Esophagus squamous epithelium (tissue), 5 donors: ENCODE measurements at regions not wholly inside any gene's neighbourhood (a gene's known extent, or its start where the extent isn't known, plus 50 kb on each side); places are given as distances from the start of the nearest gene placed in this dataset.
A peak's percentile ranks its signal among the peaks of the same experiment; 100 is the strongest.

Experiments
- DNase-seq: peaks from one replicate; lab custom pipeline; 2025; lab: John Stamatoyannopoulos, UW
- H3K27ac ChIP-seq, 4 donors: fragments of 200-600 bp; sonication (generic); one replicate each; pipeline ENCODE4 v1.5.1; 2016 to 2019; ENCODE audit warnings: mild to moderate bottlenecking in 1 of 4
- H3K27me3 ChIP-seq, 4 donors: fragments of 200-600 bp; sonication (generic); 1 replicate in 3 of 4; 2 replicates in 1 of 4; pipeline versions ENCODE4 v1.5.1 to v1.6.0; 2017 to 2021; ENCODE audit warnings: antibody characterized with exemption in 1 of 4
- H3K36me3 ChIP-seq, 3 donors: fragments of 200-600 bp; sonication (generic); one replicate each; pipeline ENCODE4 v1.5.1; 2016 to 2019
- H3K4me1 ChIP-seq, 3 donors: fragments of 200-600 bp; sonication (generic); one replicate each; pipeline ENCODE4 v1.5.1; 2017 to 2019
- H3K4me3 ChIP-seq, 4 donors: fragments of 200-600 bp; sonication (generic); 1 replicate in 3 of 4; 2 replicates in 1 of 4; pipeline ENCODE4 v1.5.1; 2016 to 2019; ENCODE audit warnings: mild to moderate bottlenecking in 2 of 4, moderate library complexity in 1 of 4
- H3K9me3 ChIP-seq, 3 donors: fragments of 200-600 bp; sonication (generic); one replicate each; pipeline ENCODE4 v1.5.1; 2016 to 2019
- POLR2A ChIP-seq, 4 donors: fragments of 450-650 bp; IDR thresholded peaks; one replicate each; pipeline ENCODE4 v1.6.1; 2017; ENCODE audit warnings: antibody characterized with exemption in 4 of 4, mild to moderate bottlenecking in 4 of 4, moderate library complexity in 3 of 4
- WGBS, 2 donors: methylation state at CpG; one replicate each; pipeline ENCODE4 v1.1.5; 2018; 5-methylcytosine and 5-hydroxymethylcytosine counted together
- intact Hi-C: fragments of 100-400 bp; cut with DNase I; formaldehyde crosslinking; loops from one replicate; pipeline ENCODE4 v1.15.0; 2022
- TF ChIP-seq, protein P1 (sequence below), 6 experiments: fragments of 450-650 bp in 4 of 6; fragments of 200-600 bp in 2 of 6; sonication (generic) in 2 of 6; IDR thresholded peaks; one replicate each; pipeline ENCODE4 v1.5.1; 2016 to 2019; ENCODE audit warnings: antibody characterized with exemption in 6 of 6, mild to moderate bottlenecking in 4 of 6, moderate library complexity in 4 of 6
- donor health status: DM: yes; HTN: yes; CAD: no.

DNA sequence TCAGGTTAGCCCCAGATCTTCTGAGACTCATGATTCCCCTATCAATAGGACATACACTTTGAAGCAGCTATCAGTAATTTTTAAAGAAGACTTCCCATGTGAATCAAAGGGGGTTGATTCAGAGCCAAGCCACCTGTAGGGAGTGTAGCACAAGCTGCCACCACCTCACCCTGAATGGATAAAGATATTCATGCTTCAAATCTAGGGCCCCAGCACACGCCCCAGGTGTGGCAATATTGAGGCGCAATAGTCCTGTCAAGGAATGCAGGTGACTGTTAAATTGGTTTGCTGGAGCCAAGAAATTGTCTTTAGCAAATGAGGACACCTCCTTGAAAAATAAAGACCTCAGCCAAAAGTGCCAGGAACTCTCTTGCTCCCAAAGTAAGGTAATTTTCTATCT, 404.4 kb downstream of the MAFB start:
- Histone ChIP-seq H3K27me3 (no peaks in the 10 kb centered on the region), H3K9me3 (no peaks in the 10 kb centered on the region), H3K27ac (peak overlapping the region in 3 of 4 donors; percentile 63 to 84 (median 64)), H3K4me1 (peaks cover 25 to 81% (median 57%) of the 10 kb centered on the region in 3 donors), H3K4me3 (no peak overlapping the region), H3K36me3 (no peaks in the 10 kb centered on the region)
- no peak for TF ChIP-seq POLR2A (IDR thresholded peaks at IDR 0.05)
- TF ChIP-seq, protein P1, sequence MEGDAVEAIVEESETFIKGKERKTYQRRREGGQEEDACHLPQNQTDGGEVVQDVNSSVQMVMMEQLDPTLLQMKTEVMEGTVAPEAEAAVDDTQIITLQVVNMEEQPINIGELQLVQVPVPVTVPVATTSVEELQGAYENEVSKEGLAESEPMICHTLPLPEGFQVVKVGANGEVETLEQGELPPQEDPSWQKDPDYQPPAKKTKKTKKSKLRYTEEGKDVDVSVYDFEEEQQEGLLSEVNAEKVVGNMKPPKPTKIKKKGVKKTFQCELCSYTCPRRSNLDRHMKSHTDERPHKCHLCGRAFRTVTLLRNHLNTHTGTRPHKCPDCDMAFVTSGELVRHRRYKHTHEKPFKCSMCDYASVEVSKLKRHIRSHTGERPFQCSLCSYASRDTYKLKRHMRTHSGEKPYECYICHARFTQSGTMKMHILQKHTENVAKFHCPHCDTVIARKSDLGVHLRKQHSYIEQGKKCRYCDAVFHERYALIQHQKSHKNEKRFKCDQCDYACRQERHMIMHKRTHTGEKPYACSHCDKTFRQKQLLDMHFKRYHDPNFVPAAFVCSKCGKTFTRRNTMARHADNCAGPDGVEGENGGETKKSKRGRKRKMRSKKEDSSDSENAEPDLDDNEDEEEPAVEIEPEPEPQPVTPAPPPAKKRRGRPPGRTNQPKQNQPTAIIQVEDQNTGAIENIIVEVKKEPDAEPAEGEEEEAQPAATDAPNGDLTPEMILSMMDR (IDR thresholded peaks at IDR 0.05): no peak
- DNase-seq: no peak
- intact Hi-C loops: loop anchor here (10.0 kb wide), 1 partner anchor 400 kb away; the partner anchor contains the start of gene MAFB
- 13 to 44% methylated on average over 2 of the region's 2 CpGs for WGBS, 2 donors

GRCh38 chr20:40283689-40284088, 405.3 kb downstream of the MAFB start:
- Histone ChIP-seq H3K27me3 (no peaks in the 10 kb centered on the region), H3K9me3 (no peaks in the 10 kb centered on the region), H3K36me3 (no peaks in the 10 kb centered on the region), H3K4me1 (peaks cover 25 to 90% (median 64%) of the 10 kb centered on the region in 3 donors), H3K27ac (peak overlapping the region in 3 of 4 donors; percentile 51 to 84 (median 66)), H3K4me3 (no peak overlapping the region)
- no peak for TF ChIP-seq POLR2A (IDR thresholded peaks at IDR 0.05)
- TF ChIP-seq, protein P1 (IDR thresholded peaks at IDR 0.05): no peak
- DNase-seq: no peak
- intact Hi-C loops: loop anchor here (10.0 kb wide), 1 partner anchor 401 kb away; the partner anchor contains the start of gene MAFB
- WGBS, 2 donors: 33 to 56% methylated on average over 1 of the region's 1 CpG

DNA sequence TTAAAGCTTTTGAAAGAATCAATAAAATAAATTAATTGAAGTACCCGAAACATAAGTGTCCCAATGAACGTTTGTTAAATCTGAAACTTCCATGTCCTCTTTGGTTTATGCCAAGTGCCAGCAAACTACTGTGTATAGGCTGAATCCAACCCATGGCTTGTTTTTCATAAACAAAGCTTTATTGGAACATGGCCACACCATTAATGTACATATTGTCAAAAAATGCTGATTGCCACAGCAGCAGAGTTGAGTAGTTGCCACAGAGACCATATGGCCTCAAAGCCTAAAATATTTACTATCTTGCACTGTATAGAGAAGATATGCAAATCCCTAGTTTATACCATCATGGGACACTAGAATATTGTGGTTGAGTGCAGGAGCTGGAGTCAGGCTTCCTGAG, 406.1 kb downstream of the MAFB start:
- WGBS, 2 donors: 39 to 41% methylated on average over 2 of the region's 2 CpGs
- intact Hi-C loops: loop anchor here (10.0 kb wide), 1 partner anchor 402 kb away; the partner anchor contains the start of gene MAFB

DNA sequence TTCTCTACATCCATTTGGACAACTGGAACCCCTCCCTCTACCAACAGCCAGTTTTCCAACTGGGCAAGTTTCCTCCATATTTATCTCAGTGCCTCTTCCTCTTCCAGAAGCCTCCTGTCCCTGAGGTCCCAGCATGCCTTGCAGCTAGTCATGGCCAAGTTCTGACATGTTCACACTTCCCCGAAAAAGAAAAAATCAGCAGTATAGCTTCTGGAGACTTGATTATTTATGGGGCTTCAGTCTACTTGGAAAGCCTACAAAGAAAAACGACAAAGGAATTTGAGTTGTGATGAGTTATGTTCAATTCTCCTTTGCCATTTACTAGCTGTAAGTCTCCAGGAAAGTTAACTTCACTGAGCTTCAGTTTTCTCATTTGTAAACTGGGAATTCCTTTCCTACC, 406.5 kb downstream of the MAFB start:
- H3K4me3 ChIP-seq: no peak overlapping the region
- TF ChIP-seq POLR2A (IDR thresholded peaks at IDR 0.05): no peak
- TF ChIP-seq, protein P1 (IDR thresholded peaks at IDR 0.05): no peak
- peaks cover 25 to 93% (median 64%) of the 10 kb centered on the region in 3 donors for H3K4me1 ChIP-seq
- H3K36me3 ChIP-seq: no peaks in the 10 kb centered on the region
- no peaks in the 10 kb centered on the region for H3K27me3 ChIP-seq
- H3K27ac ChIP-seq: peak overlapping the region in 3 of 4 donors; percentile 51 to 84 (median 66)
- WGBS, 2 donors: 12 to 35% methylated on average over 2 of the region's 2 CpGs
- H3K9me3 ChIP-seq: no peaks in the 10 kb centered on the region
- intact Hi-C loops: loop anchor here (10.0 kb wide), 1 partner anchor 402 kb away; the partner anchor contains the start of gene MAFB
- DNase-seq: no peak

More for the DNA sequence above, 406.1 kb downstream of the MAFB start:
- Histone ChIP-seq H3K4me1 (peaks cover 25 to 93% (median 68%) of the 10 kb centered on the region in 3 donors), H3K9me3 (no peaks in the 10 kb centered on the region), H3K27ac (peak overlapping the region in 3 of 4 donors; percentile 51 to 84 (median 66)), H3K27me3 (no peaks in the 10 kb centered on the region), H3K4me3 (no peak overlapping the region), H3K36me3 (no peaks in the 10 kb centered on the region)
- no peak for DNase-seq
- TF ChIP-seq, protein P1 (IDR thresholded peaks at IDR 0.05): no peak
- no peak for TF ChIP-seq POLR2A (IDR thresholded peaks at IDR 0.05)

DNA sequence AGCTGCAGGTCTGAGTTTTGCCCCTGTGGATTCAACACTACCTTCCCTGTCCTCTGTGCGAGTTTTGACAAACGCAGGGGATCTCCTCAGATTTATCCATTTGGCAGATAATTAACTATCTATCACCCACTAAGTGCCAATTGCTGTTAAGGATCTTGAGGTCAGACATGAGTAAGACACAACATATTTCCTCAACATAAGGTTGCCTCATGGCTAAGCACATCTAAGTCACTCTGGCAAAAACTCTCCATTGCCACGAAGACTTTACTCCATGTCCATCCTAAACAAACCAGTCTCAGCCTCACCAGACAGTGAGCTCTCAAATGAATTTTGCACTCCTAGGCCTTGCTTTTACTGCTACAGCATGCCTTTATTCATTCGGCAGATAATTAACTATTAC, 408.4 kb downstream of the MAFB start:
- Histone ChIP-seq H3K4me3 (no peak overlapping the region), H3K4me1 (peaks cover 17 to 85% (median 57%) of the 10 kb centered on the region in 3 donors)
- WGBS, 2 donors: 80 to 87% methylated on average over 4 of the region's 4 CpGs

More for the DNA sequence above, 408.4 kb downstream of the MAFB start:
- no peak for DNase-seq
- H3K36me3 ChIP-seq: no peaks in the 10 kb centered on the region
- TF ChIP-seq, protein P1 (IDR thresholded peaks at IDR 0.05): no peak
- no peak for TF ChIP-seq POLR2A (IDR thresholded peaks at IDR 0.05)
- H3K27ac ChIP-seq: peak overlapping the region in 2 of 4 donors; percentile 68 to 70
- no peaks in the 10 kb centered on the region for H3K9me3 ChIP-seq
- intact Hi-C loops: loop anchor here (10.0 kb wide), 1 partner anchor 404 kb away; the partner anchor contains the start of gene MAFB
- no peaks in the 10 kb centered on the region for H3K27me3 ChIP-seq
